Loucy (cell line): ENCODE measurements at regions not wholly inside any gene's neighbourhood (a gene's known extent, or its start where the extent isn't known, plus 50 kb on each side); places are given as distances from the start of the nearest gene placed in this dataset.

Experiments
- EZH2phosphoT487 ChIP-seq: fragments of 200-600 bp; IDR thresholded peaks from 2 replicates; pipeline ENCODE4 v1.6.1; 2018; ENCODE audit warnings: antibody characterized with exemption, mild to moderate bottlenecking, moderate library complexity, borderline replicate concordance
- TF ChIP-seq, protein P1 (sequence below): fragments of 200-600 bp; sonication (generic); conservative IDR thresholded peaks from 2 replicates; pipeline ENCODE4 v1.5.1; 2014; ENCODE audit warnings: mild to moderate bottlenecking, antibody characterized with exemption, low read length

GRCh38 chr7:23969443-23969842, 259.4 kb downstream of the STK31 start:
- TF ChIP-seq, protein P1, sequence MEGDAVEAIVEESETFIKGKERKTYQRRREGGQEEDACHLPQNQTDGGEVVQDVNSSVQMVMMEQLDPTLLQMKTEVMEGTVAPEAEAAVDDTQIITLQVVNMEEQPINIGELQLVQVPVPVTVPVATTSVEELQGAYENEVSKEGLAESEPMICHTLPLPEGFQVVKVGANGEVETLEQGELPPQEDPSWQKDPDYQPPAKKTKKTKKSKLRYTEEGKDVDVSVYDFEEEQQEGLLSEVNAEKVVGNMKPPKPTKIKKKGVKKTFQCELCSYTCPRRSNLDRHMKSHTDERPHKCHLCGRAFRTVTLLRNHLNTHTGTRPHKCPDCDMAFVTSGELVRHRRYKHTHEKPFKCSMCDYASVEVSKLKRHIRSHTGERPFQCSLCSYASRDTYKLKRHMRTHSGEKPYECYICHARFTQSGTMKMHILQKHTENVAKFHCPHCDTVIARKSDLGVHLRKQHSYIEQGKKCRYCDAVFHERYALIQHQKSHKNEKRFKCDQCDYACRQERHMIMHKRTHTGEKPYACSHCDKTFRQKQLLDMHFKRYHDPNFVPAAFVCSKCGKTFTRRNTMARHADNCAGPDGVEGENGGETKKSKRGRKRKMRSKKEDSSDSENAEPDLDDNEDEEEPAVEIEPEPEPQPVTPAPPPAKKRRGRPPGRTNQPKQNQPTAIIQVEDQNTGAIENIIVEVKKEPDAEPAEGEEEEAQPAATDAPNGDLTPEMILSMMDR, result no peak
- TF ChIP-seq EZH2phosphoT487, result no peak
